ENCODE measurements at regions not wholly inside any gene's neighbourhood (a gene's known extent, or its start where the extent isn't known, plus 50 kb on each side); places are given as distances from the start of the nearest gene placed in this dataset.
A peak's percentile ranks its signal among the peaks of the same experiment; 100 is the strongest.

- DNase-seq = no peak
Observed at GRCh38 chr3:30225021-30225420, 381.4 kb upstream of the TGFBR2 start.

GRCh38 chr3:30226601-30227151 lies 379.7 kb upstream of the TGFBR2 start:
- no peak for DNase-seq

- DNase-seq = no peak
Observed at GRCh38 chr3:30227571-30228301, 378.7 kb upstream of the TGFBR2 start.

- no peak for DNase-seq
Observed at GRCh38 chr3:30228302-30228631, 378.1 kb upstream of the TGFBR2 start.

DNA sequence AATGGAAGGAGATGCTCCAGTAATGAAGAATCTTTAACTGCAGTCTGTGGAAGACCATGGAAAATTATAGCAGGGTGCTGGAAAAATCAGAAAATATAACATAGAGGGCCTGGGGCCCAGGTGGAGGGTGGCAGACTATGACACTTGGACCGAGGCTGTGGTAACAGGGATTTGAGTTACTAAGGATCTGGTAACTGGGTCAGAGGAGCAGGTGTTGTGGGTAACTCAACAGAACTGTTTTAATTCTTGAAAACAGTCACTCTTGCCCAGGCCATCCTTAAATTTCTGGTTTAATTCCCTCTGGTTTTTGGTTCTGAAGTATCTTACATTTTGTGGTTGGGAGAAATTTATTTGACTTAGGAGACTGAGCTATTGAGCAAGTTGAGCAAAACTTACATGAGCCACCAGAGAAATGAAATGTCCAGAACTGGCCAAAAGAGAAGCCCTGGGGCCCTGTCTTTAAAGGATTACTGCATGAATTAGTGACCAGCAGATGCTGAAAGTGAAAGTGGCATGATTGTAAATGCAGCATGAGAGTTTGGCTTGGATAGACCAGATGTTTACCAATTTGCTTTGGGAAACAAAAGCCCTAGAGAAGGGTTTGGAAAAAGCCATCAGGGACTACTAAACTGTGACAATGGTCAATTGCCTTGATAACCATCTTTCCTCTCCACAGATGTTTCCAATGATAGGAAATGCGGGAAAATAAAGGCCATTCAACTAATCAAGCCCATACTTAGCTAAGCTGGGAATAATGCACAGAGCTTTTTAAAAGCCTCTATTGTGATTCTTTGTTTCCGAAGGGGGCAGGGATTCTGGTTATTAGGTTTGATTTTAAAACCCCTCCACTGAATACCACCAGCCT lies 374.9 kb upstream of the TGFBR2 start:
- DNase-seq = no peak

GRCh38 chr3:30232142-30232541 lies 374.3 kb upstream of the TGFBR2 start:
- DNase-seq = no peak

DNA sequence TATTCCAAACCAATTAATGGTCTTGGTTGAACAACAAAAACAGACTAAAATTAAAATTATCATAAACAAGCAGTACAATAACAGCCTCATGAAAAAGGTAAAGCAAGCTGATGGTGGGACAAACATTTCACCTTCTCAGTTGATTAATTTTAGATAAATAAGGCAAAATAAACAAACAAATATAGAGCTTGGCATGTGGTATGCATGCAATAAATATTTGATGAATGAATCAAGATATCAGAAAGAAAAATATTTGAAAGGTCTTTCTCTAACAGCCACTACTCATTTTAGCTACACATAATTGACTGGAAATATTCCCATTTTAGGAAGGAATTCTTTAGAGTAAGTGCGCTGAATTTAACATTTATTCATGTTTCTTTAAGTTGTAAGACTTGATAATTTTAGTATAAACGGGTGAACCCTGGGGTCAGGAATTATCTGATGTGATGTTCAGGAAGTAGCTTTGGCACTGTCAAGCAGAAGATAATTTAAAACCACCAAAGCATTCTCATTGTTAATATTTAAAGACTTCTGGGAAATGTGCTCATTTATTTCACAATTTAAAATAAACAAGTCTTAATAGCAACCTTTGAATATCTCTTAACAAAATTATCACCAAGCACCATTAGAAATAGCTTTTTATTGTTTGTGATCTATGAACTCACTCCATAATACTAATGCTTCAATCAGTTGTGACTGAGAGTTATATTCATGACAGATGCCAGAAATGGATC lies 372.3 kb upstream of the TGFBR2 start:
- DNase-seq = no peak

GRCh38 chr3:30236011-30236410 lies 370.4 kb upstream of the TGFBR2 start:
- no peak for DNase-seq

- no peak for DNase-seq
Observed at GRCh38 chr3:30241721-30242120, 364.7 kb upstream of the TGFBR2 start.

GRCh38 chr3:30245858-30246622 lies 360.4 kb upstream of the TGFBR2 start:
- DNase-seq = no peak

GRCh38 chr3:30248423-30248822 lies 358.0 kb upstream of the TGFBR2 start:
- DNase-seq = no peak

- no peak for DNase-seq
Observed at GRCh38 chr3:30252474-30252873, 353.9 kb upstream of the TGFBR2 start.

- no peak for DNase-seq
Observed at GRCh38 chr3:30253832-30254231, 352.6 kb upstream of the TGFBR2 start.

GRCh38 chr3:30256474-30256873 lies 349.9 kb upstream of the TGFBR2 start:
- no peak for DNase-seq

- DNase-seq = peak; percentile 85
Observed at GRCh38 chr3:30258426-30259392, 347.7 kb upstream of the TGFBR2 start.

- no peak for DNase-seq
Observed at GRCh38 chr3:30259730-30260129, 346.7 kb upstream of the TGFBR2 start.

GRCh38 chr3:30260762-30261161 lies 345.6 kb upstream of the TGFBR2 start:
- no peak for DNase-seq

DNA sequence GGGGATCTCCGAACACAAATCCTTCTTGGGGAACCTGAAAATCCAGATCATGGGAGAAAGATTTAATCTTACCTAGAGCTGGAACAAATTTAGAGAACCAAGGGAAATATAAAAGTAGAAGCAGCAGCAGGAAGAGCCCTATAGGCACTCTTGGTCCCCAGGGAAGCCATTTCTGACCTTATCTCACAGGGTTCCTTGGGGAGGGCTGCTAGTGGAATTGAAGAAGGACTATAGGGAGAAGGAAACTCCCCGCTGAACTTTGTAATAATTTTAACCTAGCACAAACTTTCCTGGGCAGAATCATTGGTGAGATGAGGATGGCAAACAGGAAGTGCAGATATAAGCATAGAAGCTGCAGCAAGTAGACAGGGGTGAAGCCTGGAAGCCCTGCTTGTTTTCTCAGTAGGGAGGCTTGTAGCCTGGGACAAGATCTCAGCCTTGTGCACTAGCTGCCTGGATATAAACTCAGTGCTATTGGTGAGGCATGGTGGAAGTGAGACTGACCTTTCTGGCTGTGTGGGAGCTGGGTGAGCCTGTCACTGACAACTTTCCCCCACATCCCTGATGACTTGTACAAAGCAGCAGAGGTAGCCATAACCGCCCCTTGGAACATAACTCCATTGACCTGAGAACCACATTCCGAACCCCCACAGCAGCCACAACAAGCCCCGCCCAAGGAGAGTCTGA lies 343.0 kb upstream of the TGFBR2 start:
- DNase-seq = no peak

DNA sequence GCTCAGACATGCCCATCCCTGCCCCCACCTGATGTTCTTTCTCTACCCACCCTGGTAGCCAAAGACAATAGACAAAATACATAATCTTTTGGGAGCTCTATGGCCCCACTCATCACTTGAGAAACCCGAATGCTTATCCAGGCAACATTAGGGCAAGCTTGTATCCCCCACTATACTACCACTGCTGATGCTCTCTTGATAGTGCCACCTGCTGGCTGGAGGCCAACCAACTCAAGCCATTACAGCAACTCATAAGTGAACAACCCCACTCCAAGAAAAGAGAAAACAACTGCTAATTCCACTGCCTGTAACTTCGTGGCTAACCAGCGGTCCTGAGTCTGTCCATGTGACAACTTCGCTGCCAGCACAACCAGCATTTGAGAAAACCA lies 342.5 kb upstream of the TGFBR2 start:
- DNase-seq = no peak

DNA sequence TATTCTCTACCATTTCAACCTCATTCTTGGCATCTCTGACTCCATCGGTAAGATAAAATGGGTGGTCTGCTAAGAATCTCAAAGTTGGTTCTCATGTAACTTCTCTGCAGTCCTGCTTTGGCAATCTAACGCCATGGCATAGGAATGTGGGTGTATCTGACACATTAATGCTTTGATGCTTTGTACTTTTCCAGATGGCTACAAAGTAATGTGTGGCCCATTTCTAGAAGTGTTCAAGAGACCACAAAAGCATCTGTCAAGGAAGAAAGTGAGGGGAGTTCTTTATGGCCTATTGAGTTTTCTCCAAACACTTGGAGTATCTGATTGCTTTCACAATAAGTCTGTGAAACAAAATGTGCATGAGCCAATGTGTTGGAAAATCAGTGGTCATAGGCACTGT lies 339.9 kb upstream of the TGFBR2 start:
- no peak for DNase-seq

GRCh38 chr3:30268288-30268687 lies 338.1 kb upstream of the TGFBR2 start:
- DNase-seq = no peak

All from NCI-H774 (cell line).